Activated B cell treated with CpG ODN at 0.5 μM for 24 hours (primary cell): ENCODE measurements at regions not wholly inside any gene's neighbourhood (a gene's known extent, or its start where the extent isn't known, plus 50 kb on each side); places are given as distances from the start of the nearest gene placed in this dataset.

Experiments used
- ATAC-seq: fragments of 200-7000 bp; cut with Tn5 transposase; one replicate; pipeline ENCODE4 v1.10.0; 2021; ENCODE audit warnings: low read depth, mild to moderate bottlenecking, moderate library complexity
- CTCF ChIA-PET: fragments of 350-600 bp; sonication (Branson Sonifier 250); formaldehyde crosslinking; loops from one replicate; lab custom pipeline; 2021; ENCODE audit warnings: antibody characterized with exemption; lab: Charles Lee
- POLR2A ChIA-PET: fragments of 350-600 bp; sonication (Branson Sonifier 250); formaldehyde crosslinking; loops from one replicate; lab custom pipeline; 2021; ENCODE audit warnings: antibody characterized with exemption; lab: Charles Lee
- DNase-seq: peaks from one replicate; pipeline ENCODE4 v3.0.0; 2022
- H3K27ac Mint-ChIP-seq: one replicate; pipeline ENCODE4 v1.8.0; 2020; ENCODE audit warnings: mixed read lengths
- H3K27me3 Mint-ChIP-seq: one replicate; pipeline ENCODE4 v1.8.0; 2021; ENCODE audit warnings: mixed read lengths
- H3K36me3 Mint-ChIP-seq: one replicate; pipeline ENCODE4 v1.8.0; 2021; ENCODE audit warnings: low read depth, mixed read lengths
- H3K4me1 Mint-ChIP-seq: one replicate; pipeline ENCODE4 v1.8.0; 2021; ENCODE audit warnings: mixed read lengths
- H3K4me3 Mint-ChIP-seq: one replicate; pipeline ENCODE4 v1.8.0; 2020; ENCODE audit warnings: mild to moderate bottlenecking, mixed read lengths
- H3K9me3 Mint-ChIP-seq: one replicate; pipeline ENCODE4 v1.8.0; 2020; ENCODE audit warnings: mixed read lengths
- intact Hi-C: fragments of 100-400 bp; cut with micrococcal nuclease; formaldehyde crosslinking; loops from one replicate; pipeline ENCODE4 v1.15.1; 2024
- TF ChIP-seq, protein P1 (sequence below): fragments of 200-600 bp; IDR thresholded peaks from one replicate; pipeline ENCODE4 v1.8.0; 2022; ENCODE audit warnings: antibody characterized with exemption, mild to moderate bottlenecking

DNA sequence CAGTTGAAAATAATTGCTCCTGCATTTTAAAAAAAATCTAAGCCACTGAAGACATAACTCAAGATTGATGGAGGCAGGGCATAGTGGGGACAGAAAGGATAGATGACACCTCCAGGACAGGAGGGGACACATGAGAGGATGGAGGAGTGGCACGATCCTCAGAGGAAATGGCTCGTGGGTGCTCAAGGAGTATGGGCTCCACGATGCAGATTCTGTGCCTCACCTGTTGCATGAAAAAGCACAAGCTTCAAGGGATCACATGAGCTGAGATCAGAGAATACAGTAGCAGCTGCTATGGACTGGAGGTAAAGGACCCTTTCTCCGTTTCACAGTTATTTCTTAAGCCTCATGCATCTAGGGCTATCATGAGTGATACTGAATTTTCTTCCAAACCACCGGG, 69.7 kb upstream of the KL start:
- no peaks in the 10 kb centered on the region for H3K36me3 Mint-ChIP-seq
- intact Hi-C loops: no loop called here
- ATAC-seq (no peak), DNase-seq (no peak)
- no peaks in the 10 kb centered on the region for H3K9me3 Mint-ChIP-seq
- ChIA-PET POLR2A (no interaction called here), CTCF (no interaction called here)
- H3K4me3 Mint-ChIP-seq: no peak overlapping the region
- TF ChIP-seq, protein P1, sequence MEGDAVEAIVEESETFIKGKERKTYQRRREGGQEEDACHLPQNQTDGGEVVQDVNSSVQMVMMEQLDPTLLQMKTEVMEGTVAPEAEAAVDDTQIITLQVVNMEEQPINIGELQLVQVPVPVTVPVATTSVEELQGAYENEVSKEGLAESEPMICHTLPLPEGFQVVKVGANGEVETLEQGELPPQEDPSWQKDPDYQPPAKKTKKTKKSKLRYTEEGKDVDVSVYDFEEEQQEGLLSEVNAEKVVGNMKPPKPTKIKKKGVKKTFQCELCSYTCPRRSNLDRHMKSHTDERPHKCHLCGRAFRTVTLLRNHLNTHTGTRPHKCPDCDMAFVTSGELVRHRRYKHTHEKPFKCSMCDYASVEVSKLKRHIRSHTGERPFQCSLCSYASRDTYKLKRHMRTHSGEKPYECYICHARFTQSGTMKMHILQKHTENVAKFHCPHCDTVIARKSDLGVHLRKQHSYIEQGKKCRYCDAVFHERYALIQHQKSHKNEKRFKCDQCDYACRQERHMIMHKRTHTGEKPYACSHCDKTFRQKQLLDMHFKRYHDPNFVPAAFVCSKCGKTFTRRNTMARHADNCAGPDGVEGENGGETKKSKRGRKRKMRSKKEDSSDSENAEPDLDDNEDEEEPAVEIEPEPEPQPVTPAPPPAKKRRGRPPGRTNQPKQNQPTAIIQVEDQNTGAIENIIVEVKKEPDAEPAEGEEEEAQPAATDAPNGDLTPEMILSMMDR: no peak
- no peaks in the 10 kb centered on the region for H3K4me1 Mint-ChIP-seq
- H3K27ac Mint-ChIP-seq: no peak overlapping the region
- peaks cover 3% of the 10 kb centered on the region for H3K27me3 Mint-ChIP-seq

DNA sequence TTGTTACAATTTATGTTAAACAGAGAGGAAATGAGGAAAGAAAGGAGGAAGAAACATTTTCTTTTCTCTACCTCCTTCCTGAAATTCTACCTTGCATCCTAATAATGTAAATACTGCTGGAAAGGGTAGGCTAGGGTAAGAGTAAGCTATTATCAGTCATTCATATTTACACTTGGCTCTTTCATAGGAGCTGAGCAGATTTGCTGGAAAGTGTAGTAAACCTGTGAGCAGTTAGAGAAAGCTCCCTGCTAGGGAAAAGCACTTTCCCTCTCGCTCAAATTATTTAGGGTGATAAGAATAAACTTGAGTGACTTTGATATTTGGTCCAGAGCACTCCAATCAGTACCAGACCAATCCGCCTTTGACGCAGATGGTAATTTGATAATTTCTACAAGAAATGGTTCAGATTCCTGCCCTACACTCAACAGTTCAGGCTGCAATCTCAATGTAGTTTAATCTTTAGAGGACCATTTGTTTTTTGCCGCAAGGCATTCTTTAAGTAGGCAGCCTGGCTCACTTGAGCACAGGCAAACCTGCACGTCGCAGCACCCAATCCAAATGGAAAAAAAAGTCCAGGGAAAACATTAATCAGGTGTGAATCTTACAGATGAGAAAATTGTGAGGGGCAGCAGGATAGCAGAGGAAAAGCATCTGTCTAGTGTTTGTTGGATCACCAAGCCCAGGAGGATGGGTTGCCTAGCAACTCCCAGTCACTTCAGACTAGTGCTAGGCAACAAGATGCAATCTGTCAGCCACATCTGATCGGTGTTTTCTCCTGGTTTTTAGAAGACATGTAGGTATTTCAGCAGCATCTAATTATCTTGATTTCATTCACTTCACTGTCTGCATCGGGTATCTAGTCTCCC, 68.6 kb upstream of the KL start:
- CTCF ChIA-PET: no interaction called here
- ATAC-seq (no peak), DNase-seq (no peak)
- Mint-ChIP-seq H3K27ac (no peak overlapping the region), H3K4me3 (no peak overlapping the region), H3K27me3 (peaks cover 1% of the 10 kb centered on the region), H3K9me3 (no peaks in the 10 kb centered on the region), H3K4me1 (no peaks in the 10 kb centered on the region), H3K36me3 (no peaks in the 10 kb centered on the region)
- intact Hi-C loops: no loop called here
- POLR2A ChIA-PET: no interaction called here
- TF ChIP-seq, protein P1: no peak

DNA sequence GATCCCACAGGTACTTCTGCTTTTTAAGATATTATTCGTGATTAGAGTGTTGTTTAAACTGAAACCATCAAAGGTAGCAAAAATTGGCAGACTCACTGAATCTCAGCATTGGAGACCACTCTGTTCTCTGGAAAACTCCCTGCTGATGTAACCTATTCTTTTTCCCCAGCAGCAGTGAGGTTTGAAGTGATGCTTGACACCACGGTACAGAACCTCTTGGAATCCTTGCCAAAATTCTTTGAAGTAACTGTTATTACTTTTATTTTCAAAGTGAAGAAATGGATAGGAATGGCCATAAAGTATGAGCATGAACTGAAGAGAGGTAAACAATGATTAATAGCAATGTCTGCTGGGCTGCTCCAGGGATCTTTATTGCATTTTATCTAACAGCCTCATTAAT, 66.4 kb upstream of the KL start:
- Mint-ChIP-seq H3K36me3 (no peaks in the 10 kb centered on the region), H3K27ac (no peak overlapping the region), H3K4me3 (no peak overlapping the region), H3K9me3 (no peaks in the 10 kb centered on the region), H3K27me3 (peaks cover 1% of the 10 kb centered on the region), H3K4me1 (no peaks in the 10 kb centered on the region)
- ATAC-seq: no peak
- intact Hi-C loops: no loop called here
- TF ChIP-seq, protein P1: no peak
- CTCF ChIA-PET: no interaction called here
- POLR2A ChIA-PET: no interaction called here
- DNase-seq: no peak

DNA sequence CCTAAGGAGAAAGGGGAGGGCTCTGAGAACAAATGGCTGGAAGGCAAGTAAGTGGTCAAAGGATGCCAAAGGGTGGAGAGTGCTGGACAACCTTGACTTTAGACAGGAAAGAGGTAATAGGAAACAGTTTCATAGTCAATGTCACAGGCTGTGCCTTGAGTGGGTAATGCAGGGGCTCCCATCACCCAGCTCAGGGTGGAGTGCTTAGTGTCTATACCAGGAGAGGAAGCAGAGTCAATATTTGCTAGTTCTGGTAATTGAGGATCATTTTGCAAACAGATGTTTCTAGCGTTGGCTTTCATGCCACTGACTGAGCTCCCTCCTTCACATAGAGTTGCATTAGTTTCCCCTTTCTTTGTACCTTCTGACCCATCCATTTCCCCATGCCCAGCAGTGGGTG, 64.6 kb upstream of the KL start:
- Mint-ChIP-seq H3K4me1 (no peaks in the 10 kb centered on the region), H3K36me3 (no peaks in the 10 kb centered on the region), H3K9me3 (no peaks in the 10 kb centered on the region), H3K27me3 (peaks cover 1% of the 10 kb centered on the region), H3K27ac (no peak overlapping the region), H3K4me3 (no peak overlapping the region)
- CTCF ChIA-PET: no interaction called here
- intact Hi-C loops: no loop called here
- ATAC-seq (no peak), DNase-seq (no peak)
- POLR2A ChIA-PET: no interaction called here
- TF ChIP-seq, protein P1: no peak

DNA sequence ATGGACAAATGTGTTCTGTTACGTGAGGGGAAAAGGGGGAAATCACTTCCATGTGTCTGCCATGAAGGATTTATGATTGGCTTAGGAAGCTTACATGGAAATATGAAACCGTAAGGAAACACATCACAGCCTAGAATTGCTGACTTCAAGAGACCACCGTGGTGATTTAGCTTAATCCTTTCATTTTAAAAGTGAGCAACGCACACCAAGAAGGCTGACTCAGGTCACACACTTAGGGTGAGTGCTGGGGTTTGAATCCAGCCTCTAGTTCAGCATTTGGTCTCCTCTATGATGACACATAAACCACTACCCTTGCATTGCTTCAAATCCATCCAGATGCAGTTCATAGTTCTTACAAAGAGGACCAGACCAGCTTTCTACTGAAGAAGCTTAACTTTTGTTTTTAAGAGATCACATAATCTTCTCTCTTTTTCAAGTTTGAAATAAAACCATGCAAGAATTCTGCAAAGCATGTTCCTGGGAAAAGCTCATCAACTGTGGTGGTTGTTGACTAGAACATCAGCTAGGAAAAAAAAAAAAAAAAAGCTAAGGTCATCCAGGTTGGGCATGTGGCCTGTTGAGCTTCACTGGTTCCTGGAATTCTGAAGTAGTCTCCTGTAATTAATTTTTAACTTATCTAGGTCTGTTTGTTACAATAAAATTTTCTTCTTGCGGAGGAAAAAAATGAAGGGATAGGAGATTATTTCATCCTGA, 60.2 kb upstream of the KL start:
- Mint-ChIP-seq H3K9me3 (no peaks in the 10 kb centered on the region), H3K27ac (no peak overlapping the region), H3K4me3 (no peak overlapping the region), H3K4me1 (no peaks in the 10 kb centered on the region), H3K36me3 (no peaks in the 10 kb centered on the region), H3K27me3 (peaks cover 5% of the 10 kb centered on the region)
- POLR2A ChIA-PET: no interaction called here
- intact Hi-C loops: no loop called here
- ATAC-seq (no peak), DNase-seq (no peak)
- CTCF ChIA-PET: no interaction called here
- TF ChIP-seq, protein P1: no peak
